ENCODE measurements at regions not wholly inside any gene's neighbourhood (a gene's known extent, or its start where the extent isn't known, plus 50 kb on each side); places are given as distances from the start of the nearest gene placed in this dataset.
A peak's percentile ranks its signal among the peaks of the same experiment; 100 is the strongest.

DNA sequence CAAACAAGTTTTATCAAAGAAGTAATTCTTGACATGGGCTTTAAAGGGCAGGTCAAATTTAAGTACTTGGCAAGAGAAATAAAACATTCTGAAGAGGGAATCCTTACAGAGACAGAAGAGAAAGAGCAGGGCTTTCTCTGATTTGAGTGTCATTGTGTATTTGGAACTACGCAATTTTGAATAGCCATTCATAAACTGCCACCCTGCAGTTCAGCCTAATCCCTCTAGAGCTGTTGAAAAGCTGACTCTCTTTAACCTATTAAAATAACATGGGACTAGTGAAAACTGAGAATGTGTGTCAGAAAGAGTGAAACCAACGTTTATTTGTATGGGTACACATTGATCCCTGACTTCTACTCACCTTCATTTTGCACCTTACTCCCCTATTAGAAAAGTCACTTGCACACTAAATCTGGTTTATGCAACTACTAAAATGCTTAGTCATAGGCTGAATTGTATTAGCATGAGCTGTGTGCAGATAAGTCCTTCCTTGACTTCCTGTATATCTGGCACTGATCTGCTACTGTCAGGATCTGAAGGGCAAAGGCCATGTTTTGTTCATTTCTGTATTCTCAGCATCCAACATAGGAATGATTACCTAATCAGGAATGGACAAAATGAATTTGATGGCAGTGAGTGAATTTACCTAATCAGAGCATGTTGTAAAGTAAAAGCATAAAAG, 458.9 kb downstream of the NOVA1 start:
- H3F3A ChIP-seq (ENCODE audit: insufficient read depth, low read length, poor library complexity, severe bottlenecking), result no peaks in the 10 kb centered on the region
- H3K9ac ChIP-seq (ENCODE audit: low read length), result no peak overlapping the region
- no peaks in the 10 kb centered on the region for H3K36me3 ChIP-seq (ENCODE audit: insufficient read depth, low read length)
- H3K79me2 ChIP-seq (replicated peaks; ENCODE audit: insufficient read depth, low read length), result no peaks in the 10 kb centered on the region
- no peak overlapping the region for H3K4me3 ChIP-seq (ENCODE audit: low read length)
- no peak overlapping the region for H3K4me2 ChIP-seq (ENCODE audit: low read length)
- no peak overlapping the region for H3K27ac ChIP-seq (ENCODE audit: low read length)
- H3K27me3 ChIP-seq (ENCODE audit: insufficient read depth, low read depth, low read length), result no peaks in the 10 kb centered on the region
- TF ChIP-seq EP300 (conservative IDR thresholded peaks at IDR 0.05; ENCODE audit: poor library complexity, severe bottlenecking), result no peak
- TF ChIP-seq EZH2 (IDR thresholded peaks at IDR 0.05; ENCODE audit: borderline replicate concordance, insufficient read depth, low read length, poor library complexity, severe bottlenecking), result no peak
- TF ChIP-seq SMC3 (conservative IDR thresholded peaks at IDR 0.05; ENCODE audit: poor library complexity), result no peak
- no peak for TF ChIP-seq POLR2AphosphoS5 (IDR thresholded peaks at IDR 0.05)
- TF ChIP-seq, protein P1, sequence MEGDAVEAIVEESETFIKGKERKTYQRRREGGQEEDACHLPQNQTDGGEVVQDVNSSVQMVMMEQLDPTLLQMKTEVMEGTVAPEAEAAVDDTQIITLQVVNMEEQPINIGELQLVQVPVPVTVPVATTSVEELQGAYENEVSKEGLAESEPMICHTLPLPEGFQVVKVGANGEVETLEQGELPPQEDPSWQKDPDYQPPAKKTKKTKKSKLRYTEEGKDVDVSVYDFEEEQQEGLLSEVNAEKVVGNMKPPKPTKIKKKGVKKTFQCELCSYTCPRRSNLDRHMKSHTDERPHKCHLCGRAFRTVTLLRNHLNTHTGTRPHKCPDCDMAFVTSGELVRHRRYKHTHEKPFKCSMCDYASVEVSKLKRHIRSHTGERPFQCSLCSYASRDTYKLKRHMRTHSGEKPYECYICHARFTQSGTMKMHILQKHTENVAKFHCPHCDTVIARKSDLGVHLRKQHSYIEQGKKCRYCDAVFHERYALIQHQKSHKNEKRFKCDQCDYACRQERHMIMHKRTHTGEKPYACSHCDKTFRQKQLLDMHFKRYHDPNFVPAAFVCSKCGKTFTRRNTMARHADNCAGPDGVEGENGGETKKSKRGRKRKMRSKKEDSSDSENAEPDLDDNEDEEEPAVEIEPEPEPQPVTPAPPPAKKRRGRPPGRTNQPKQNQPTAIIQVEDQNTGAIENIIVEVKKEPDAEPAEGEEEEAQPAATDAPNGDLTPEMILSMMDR (IDR thresholded peaks at IDR 0.05; ENCODE audit: poor library complexity, severe bottlenecking), result no peak
- no peak for TF ChIP-seq TAF1 (IDR thresholded peaks at IDR 0.05; ENCODE audit: low read depth)
- TF ChIP-seq RAD21 (conservative IDR thresholded peaks at IDR 0.05), result no peak
- TF ChIP-seq MXI1 (conservative IDR thresholded peaks at IDR 0.05; ENCODE audit: poor library complexity, severe bottlenecking), result no peak
- TF ChIP-seq REST (IDR thresholded peaks at IDR 0.05; ENCODE audit: borderline replicate concordance), result no peak
- H4K20me1 ChIP-seq (ENCODE audit: insufficient read depth), result no peaks in the 10 kb centered on the region
- H2AFZ ChIP-seq (ENCODE audit: low read depth, low read length), result no peak overlapping the region
- no peaks in the 10 kb centered on the region for H3K9me3 ChIP-seq (ENCODE audit: low read length)
- H3K9me2 ChIP-seq (ENCODE audit: insufficient read depth, low read length), result no peaks in the 10 kb centered on the region

DNA sequence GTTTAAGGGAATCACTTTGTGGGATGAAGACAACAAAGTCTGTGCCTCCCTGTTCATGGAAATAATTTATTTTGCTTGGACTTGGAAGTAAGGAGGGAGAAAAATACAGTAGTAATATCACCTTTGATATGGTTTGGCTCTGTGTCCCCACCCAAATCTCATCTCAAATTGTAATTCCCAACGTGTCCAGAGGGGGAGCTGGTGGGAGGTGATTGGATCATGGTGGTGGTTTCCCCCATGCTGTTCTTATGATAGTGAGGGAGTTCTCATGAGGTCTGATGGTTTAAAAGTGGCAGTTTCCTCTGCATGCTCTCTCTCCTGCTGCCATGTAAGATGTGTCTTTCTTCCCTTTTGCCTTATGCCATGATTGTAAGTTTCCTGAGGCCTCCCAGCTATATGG, 460.7 kb downstream of the NOVA1 start:
- H3K9me2 ChIP-seq (ENCODE audit: insufficient read depth, low read length), result no peaks in the 10 kb centered on the region
- no peak overlapping the region for H3K4me3 ChIP-seq (ENCODE audit: low read length)
- H3K9me3 ChIP-seq (ENCODE audit: low read length), result no peaks in the 10 kb centered on the region
- H3K36me3 ChIP-seq (ENCODE audit: insufficient read depth, low read length), result no peaks in the 10 kb centered on the region
- no peaks in the 10 kb centered on the region for H4K20me1 ChIP-seq (ENCODE audit: insufficient read depth)
- no peaks in the 10 kb centered on the region for H3K79me2 ChIP-seq (replicated peaks; ENCODE audit: insufficient read depth, low read length)
- no peak for TF ChIP-seq REST (IDR thresholded peaks at IDR 0.05; ENCODE audit: borderline replicate concordance)
- no peak for TF ChIP-seq EZH2 (IDR thresholded peaks at IDR 0.05; ENCODE audit: borderline replicate concordance, insufficient read depth, low read length, poor library complexity, severe bottlenecking)
- TF ChIP-seq, protein P1 (IDR thresholded peaks at IDR 0.05; ENCODE audit: poor library complexity, severe bottlenecking), result peak; percentile 32
- TF ChIP-seq TAF1 (IDR thresholded peaks at IDR 0.05; ENCODE audit: low read depth), result no peak
- TF ChIP-seq SMC3 (conservative IDR thresholded peaks at IDR 0.05; ENCODE audit: poor library complexity), result no peak
- no peak for TF ChIP-seq EP300 (conservative IDR thresholded peaks at IDR 0.05; ENCODE audit: poor library complexity, severe bottlenecking)
- TF ChIP-seq POLR2AphosphoS5 (IDR thresholded peaks at IDR 0.05), result no peak
- H3F3A ChIP-seq (ENCODE audit: insufficient read depth, low read length, poor library complexity, severe bottlenecking), result no peaks in the 10 kb centered on the region
- no peaks in the 10 kb centered on the region for H3K27me3 ChIP-seq (ENCODE audit: insufficient read depth, low read depth, low read length)
- no peak overlapping the region for H2AFZ ChIP-seq (ENCODE audit: low read depth, low read length)
- no peak overlapping the region for H3K9ac ChIP-seq (ENCODE audit: low read length)
- H3K27ac ChIP-seq (ENCODE audit: low read length), result no peak overlapping the region
- H3K4me2 ChIP-seq (ENCODE audit: low read length), result no peak overlapping the region

Data from neural cell (in vitro differentiated cells).